CD4-positive, alpha-beta T cell treated with Interleukin-17A for 1 hour (primary cell): ENCODE measurements at regions not wholly inside any gene's neighbourhood (a gene's known extent, or its start where the extent isn't known, plus 50 kb on each side); places are given as distances from the start of the nearest gene placed in this dataset.
A peak's percentile ranks its signal among the peaks of the same experiment; 100 is the strongest.

Experiments used
- DNase-seq: peaks from one replicate; pipeline ENCODE4 v3.0.0-alpha.2; 2020

DNA sequence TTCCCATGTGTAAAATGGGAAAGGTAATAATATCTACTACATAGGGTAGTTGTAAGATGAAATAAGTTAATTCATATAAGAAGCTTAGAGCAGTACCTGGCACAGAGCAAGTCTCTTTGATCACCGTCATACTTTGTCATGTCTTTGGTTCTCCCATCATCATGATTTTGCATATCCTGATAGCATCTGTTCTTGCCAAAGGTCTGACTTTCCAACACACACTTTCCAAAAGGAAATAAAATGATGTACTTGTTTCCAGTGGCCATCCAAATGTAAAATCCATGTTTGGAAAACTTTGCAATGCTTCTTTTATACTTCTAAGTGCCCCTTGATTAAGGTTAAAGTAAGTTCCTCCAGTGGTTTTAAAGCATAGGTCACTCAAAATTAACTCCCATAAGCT lies 266.9 kb upstream of the PTGER4 start:
- DNase-seq = no peak

DNA sequence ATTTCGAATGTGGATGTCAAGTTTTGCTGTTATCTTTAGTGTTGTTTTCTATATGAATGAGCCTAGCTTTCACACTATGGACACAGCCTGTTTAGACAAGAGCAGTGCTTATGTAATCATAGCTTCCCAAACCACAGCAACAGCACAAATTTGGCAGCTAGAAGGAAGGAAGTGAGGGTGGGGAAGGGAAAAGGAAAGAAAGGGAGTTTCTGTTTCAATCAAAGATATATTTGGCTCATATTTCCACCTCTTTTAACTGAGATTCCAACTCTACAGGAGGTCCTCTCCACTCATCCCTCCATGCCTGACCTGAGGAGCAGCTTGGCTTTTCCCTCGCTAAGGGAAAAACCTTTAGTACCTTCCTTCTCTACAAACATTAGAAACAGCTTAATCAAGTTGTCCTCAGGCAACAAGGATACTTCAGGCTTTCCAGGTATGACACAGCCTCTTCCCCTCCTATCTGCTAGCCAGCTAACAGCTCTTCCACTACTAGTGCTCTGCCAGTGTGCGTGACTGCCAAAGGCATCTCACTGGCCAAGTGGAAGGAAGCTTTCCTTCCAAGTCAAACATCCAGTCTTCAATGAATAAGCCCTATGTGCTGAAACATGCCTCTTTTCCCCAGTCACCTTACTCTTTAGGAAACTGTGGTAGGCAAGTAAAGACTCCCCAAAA lies 268.6 kb upstream of the PTGER4 start:
- no peak for DNase-seq

DNA sequence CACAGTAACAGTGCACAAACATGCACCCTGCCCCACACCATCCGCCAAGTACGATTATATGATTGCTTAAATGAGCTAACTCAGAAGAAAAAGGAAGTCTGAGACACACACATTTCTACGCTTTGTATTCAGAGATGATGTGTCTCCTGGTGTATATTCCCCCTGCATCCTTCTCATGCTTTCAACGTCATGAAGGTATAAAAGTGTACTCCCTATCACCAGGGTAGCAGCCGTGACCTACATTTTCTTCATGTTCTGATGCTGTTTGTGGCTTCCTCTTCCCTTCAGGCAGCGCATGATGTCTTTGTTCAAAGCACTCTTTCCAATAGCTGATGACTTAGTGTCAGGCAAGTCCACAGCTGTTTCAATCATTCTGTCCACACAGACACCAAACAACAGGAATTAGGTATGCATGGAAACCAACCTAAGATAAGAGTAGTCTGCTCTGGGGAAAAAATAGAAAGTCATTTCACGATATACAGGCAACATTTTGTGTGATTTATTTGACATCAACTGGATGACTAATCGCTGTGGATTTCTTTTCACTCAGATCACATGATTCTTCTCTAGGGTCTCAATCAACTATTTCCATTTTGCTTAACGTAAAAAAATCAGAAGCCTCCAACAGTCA lies 269.4 kb upstream of the PTGER4 start:
- DNase-seq = peak; percentile 96

DNA sequence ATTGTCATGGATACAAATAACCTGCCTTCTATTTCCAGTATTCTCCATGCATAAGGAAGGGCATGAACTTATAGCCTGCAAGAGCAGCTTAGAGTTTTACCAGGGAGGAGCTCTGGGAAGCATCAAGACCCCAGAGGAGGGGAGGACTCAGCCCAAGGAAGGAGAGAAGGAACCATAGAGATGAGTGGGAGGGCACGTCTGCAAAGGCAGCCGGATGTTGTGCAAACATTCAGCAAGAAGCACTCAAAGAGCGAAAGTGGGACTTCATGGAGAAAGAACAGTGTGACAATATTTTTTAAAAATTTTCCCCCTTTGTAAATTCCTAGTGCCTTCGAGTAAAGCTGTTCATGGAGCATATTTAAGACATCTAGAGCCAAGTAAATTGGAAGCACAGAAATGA lies 270.1 kb upstream of the PTGER4 start:
- peak; percentile 69 for DNase-seq

DNA sequence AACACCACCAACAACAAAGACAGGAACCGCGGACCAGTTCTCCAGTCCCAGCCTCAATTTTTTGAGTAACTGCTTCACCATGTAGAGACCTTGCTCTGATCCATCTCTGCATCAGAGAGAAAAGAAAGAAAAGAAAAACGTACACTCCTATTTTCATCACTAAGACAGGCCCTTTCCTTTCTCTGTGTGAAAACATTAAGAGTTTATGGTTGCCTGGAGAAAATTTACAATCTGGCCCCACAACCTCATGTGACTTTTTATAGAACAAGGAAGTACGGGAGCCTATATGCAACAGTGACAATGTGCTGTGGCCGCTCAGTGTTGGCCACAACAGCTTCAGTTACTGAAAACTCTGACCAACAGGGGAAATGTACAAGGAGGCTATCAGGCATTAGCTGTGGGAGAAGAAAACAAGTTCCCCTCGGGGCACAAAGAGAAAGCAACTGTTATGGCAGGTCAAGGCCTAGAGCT lies 272.9 kb upstream of the PTGER4 start:
- DNase-seq = peak; percentile 67

DNA sequence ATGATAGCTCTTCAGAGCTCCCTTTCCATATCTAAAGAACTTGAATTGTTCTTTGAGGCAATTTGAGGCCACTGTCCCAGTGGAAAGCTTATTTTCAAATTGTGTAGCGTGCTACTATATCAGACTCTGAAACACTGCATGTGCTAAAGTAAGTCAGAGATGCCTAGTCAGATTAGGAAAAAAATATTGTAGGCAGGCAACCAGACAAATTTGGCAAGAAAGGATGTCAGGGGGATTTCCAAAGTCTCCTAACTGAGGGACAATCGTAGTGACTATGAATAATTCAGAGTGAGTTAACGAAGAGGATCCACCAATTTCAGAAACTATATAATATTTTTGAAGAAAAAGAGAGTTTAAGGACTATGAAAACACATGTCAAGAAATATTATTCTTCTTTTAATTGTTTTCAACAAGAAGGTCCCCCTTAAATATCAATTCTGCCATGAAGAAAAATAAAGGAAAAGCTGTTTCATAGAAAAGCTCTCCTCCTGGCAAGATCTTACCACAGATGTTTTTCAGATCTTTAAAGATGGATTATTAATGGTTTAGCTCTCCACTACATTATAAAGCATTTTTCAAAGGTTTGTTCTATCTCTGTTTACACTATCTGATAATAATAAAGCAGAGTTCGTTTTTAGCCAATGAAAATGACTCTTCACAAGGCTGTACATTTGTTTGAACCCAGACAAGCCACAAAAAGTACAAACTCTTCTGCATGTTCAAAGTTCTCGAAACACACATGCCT lies 273.5 kb upstream of the PTGER4 start:
- DNase-seq = peak; percentile 86

DNA sequence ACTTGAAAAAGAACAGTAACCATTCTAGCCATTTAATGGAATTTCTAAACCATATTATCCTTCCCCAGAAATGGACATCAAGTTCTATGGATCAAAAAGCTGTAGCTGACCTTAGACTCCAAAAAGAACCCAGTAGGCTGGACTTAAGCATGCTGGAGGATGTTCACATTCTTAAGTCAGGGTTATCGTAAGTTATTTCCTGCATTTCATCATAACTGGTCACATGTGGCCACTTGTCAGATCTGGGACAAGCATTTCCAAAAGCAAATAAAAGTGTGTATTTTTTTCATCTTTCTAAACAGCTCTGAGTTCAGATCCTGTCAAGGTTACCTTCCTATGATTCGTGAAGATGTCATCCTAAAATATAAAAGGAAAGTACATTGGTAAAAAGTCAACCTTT lies 274.5 kb upstream of the PTGER4 start:
- DNase-seq = peak; percentile 40

DNA sequence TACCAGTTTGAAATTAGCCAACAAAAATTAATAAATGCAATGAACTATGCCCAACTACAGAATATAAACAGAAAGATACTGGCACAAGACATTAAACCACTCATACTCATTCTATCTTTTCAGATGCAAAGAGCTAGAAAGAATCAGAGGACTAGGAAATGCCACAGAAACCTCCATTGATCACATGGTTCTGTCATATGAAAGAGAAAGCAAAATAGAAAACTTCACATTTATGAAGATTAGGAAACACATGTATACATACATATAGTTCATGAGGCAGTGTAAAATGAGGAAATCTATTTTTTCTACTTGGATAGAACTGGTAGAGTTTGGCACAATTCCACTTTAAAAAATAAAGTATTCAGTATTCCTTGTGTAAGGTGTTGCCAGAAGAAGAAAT lies 275.1 kb upstream of the PTGER4 start:
- peak; percentile 66 for DNase-seq

DNA sequence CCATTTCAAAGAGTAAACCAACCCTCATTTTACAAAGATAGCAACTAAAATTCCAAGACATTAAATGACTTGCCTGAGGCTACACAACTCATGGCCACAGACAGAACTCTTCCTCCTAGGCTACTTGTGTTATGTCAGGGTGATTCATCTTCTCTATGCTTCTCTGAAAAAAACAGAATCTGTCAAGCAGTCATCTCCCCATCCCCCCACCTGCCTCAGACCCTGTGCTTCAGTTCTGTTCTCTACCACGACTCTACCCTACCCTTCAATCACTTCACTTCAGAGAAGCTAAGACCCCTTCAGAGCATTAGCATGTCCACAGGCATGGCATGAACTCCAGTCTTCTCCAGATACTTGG lies 277.7 kb upstream of the PTGER4 start:
- DNase-seq = no peak

DNA sequence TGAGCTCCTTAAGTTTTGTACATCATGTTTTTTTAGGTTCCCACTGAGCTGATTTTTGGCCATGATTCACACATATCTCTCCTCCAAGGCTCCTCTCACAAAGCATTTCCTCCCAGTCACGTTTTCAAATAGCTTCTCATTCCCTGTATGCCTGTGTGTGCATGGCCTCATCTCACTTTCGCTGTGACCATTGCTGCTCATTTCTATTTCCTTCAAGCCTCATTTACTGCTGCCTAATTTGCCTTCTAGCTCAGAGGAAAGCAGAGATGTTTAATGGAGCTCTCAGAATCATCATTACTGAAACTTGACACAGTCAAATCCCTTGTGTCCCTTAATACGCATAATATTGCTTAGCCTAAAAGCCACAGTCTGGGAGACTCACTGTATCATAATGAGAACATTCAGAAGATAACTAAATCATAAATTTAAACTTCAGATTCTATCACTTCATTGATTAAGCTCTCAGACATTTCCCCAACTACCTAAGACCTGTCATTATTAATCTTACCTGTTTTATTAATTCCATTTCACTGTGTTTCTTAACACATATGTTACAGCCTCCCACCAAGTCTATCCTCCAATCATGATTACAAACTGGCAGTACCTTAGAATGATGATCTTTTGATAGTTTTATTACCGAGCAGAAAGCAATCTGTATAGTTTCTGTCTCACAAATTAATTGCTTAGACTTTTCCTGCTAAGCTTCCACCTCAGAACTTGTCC lies 278.3 kb upstream of the PTGER4 start:
- no peak for DNase-seq

DNA sequence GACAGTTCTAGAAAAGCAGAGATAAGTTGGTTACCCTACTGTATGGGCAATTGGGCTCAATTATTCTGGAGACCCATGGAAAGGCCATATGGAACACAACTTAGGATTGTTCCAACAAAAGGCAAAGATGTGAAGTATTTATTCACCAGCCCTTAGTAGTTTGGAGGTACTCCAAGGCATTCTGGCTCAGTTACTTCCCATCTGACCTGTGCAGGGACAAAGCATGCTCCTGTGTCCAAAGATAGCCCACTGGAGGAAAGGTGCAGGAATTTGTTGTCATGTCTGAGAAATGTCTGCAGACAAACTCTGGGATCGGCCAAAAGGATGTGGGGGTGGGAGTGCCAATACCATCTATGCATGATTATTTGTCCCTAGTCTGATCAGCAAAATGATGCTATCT lies 279.5 kb upstream of the PTGER4 start:
- no peak for DNase-seq

DNA sequence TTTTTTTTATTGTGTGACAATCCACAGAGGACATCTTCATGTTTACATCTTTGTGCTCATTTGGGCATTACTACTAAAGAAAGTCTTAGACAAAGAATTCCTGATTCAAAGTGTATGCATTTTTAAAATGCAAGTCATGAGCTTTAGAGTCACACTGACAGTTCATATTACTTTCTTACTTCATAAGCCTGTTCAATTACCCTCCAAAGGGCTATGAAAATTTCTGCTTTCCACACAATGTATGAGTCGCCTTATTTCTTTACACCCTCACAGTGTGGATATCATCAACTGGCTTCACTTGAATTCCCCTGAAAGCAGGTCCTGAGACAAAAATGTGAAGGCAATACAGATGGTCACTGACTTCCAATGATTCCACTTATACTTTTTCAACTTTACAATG lies 280.4 kb upstream of the PTGER4 start:
- no peak for DNase-seq

DNA sequence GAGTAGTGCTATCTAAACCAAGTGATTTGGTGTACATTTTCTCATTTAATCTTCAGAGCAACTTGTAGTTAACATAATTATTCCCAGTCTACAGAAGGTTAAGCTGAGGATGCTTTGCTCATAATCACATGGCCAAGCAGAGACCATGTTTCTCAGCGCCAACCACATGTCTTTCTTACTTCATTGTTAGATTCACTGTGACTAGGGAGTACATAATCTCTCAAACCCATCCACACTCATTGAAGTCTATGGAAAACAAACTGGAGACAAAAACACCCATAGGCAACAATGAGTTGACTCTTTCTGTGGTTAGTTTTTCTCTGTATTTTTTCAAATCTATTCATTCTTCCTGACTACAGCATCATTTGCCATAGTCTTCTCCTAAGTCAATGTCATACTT lies 281.7 kb upstream of the PTGER4 start:
- no peak for DNase-seq

DNA sequence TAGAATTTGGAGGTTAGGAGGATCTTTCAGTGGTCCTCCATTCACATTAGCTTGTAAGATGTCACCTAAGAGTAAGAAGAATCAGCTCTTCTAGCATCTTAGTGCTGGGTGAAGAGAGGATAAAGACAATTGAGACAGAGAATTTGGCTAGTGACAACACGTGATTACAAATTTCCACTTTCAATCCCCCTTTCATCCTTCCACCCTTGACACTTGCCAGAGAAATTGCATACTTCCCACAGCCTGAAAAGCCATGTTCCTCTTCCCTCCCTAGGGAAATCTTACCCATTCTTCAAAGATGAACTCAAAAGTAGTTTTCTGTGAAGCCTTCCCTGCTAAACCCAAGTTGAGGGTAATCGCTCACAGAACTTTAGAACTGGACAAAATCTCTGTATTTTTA lies 282.6 kb upstream of the PTGER4 start:
- no peak for DNase-seq

DNA sequence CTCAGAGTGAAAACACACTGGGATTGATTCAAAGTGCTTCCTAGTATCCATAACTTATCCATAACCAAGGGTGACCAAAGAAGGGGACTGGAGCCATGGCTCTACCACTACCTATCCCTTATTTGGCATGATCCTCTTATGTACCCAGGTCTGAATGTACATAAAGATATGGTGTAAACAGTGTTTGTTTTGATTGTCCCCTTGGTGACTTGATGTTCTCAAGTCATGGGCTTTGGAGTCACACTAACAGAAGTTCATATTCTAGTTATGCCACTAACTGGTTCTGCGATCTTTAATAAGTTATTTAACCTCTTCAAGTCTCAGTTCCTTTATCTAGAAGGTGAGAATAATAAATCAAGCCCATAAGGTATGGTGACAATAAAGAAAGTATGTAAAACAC lies 283.4 kb upstream of the PTGER4 start:
- no peak for DNase-seq

DNA sequence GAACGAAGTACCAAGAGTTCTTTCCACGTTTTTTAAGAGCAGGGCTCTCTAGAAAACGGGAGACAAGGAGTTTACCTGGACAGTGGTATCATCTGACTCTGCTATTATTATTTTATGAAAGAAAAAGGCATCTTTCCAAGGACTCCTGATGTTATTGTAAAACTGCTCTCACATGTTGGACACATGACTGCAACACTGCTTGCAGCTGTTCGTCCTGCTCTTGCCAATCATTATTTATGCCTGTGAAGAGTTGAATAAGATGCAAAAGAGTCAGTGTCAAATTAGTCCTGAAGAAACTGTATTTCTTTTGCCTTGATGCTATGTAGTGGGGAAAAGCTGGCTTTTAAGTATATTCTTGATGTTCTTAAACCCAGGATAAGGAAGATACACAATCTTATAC lies 284.5 kb upstream of the PTGER4 start:
- no peak for DNase-seq

DNA sequence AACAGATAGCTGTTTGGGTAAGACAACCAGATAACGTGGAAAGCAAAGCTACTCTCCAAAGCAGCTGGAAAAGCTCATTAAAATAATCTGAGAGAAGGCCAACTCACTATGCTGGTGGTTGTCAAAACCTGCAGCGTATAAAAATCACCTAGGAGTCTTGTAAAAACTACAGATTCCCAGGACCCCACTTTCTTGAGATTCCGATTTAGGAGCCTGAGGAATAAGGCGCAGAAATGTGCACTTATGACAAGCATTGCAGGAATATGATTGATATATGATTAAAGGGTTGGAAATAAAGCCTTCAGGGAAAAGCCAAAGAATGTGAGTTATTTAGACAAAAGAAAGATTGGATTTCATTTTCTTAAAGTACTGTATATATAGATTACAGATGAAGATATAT lies 285.0 kb upstream of the PTGER4 start:
- no peak for DNase-seq

DNA sequence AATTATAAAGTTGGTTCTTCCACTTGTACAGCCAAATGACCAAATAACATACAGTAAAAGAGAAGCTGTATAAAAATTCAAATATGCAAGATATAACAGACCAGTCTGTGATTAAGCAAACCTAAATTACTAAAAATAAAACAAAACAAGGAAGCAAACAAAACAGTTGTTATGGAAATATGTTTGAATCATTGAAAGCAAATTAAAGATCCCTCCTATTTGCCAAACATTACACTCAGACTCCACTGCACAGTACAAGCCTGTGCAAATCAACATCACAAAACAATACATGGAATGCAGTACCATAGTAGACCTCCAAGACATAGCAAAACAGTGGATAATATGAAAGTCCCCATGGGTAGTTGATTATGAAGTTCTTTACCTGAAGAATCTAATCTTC lies 288.1 kb upstream of the PTGER4 start:
- peak; percentile 32 for DNase-seq

DNA sequence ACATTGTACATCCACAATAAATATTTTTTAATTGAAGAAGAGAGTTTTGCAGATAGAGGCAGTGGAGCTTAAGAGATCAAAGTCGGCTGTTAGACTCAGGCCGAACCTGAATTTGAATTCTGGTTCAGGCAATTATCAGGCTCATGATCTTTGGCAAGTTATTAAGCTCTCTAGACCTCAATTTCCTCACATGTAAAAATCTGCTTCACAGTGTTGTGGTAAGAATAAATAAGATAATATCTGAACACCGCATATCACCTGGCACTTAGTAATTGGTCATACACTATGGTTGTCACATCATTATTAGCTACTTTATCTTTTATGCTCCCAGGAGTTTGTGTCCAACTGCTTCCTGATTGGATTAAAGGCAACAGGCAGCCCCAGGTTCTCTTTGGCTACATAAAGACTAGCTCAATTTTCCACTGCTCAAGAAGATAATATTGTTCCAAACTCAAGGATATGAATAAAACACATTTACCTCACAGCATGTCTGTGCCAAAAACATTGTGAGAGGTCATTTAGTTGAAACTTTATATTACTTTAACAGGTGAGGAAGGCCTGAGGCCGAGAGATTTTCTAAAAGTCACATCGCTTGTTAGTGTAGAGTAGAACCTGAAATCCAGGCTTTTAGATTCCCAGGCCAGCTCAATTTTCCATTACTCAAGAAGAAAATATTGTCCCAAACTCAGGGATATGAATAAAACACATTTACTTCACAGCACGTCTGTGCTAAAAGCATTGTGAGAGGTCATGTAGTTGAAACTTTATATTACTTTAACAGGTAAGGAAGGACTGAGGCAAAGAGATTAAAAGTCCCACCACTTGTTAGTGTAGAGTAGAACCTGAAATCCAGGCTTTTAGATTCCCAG lies 289.2 kb upstream of the PTGER4 start:
- DNase-seq = peak; percentile 68

DNA sequence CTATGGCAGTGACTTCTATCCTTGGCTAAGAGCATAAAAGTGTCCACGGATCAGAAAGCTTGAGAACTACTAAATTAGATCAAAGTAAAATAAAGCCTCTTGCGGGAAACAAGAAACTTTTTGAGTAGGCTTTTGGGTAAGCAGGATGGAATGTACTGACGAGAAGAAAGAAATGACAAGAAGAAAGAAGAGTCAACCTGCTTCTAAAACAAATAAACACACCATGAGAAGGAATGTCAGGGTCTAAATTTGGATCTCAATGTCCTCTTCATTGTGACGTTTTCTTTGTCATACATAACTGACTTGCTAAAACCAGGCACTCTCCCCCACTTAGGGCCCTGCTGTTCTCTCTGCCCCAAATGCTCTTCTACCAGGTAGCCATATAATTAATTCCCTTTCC lies 290.1 kb upstream of the PTGER4 start:
- DNase-seq = no peak

DNA sequence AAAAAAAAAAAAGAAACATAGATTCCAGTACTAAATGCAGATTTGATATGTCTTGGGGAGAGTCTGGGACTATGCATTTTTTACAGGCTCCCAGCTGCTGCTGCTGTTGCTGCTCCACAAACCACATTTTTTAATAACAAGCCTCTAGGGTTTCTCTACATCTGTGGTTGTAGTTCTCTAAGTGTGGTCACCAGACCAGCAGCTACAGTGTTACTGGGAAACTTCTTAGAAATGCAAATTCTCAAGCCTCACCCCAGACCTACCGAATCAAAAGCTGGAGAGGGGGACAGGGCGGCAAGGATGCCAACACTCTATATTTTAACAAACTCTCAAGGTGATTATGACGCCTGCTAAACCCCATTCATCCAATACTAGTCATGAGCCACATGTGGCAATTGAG lies 293.4 kb upstream of the PTGER4 start:
- peak; percentile 67 for DNase-seq

DNA sequence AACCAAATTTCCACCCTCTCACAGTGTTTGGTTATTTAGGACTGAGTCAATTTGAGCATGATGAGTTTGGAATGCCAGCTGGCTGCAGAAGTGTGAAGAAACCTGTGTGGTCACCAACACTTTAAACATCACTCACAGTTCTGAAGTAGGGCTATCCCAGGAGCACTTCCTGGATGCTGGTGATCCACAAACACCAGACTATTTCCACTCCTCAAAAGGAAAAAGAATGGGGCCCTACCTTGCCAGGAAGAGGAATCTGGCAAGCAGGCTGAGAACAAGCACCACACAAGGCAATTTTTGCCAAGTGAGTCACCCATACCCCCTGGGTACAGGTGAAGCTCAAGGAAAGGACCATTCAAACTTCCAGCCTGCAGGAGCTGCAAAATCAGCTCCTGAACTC lies 294.2 kb upstream of the PTGER4 start:
- DNase-seq = no peak
